ENCODE measurements at regions not wholly inside any gene's neighbourhood (a gene's known extent, or its start where the extent isn't known, plus 50 kb on each side); places are given as distances from the start of the nearest gene placed in this dataset.
A peak's percentile ranks its signal among the peaks of the same experiment; 100 is the strongest.

DNA sequence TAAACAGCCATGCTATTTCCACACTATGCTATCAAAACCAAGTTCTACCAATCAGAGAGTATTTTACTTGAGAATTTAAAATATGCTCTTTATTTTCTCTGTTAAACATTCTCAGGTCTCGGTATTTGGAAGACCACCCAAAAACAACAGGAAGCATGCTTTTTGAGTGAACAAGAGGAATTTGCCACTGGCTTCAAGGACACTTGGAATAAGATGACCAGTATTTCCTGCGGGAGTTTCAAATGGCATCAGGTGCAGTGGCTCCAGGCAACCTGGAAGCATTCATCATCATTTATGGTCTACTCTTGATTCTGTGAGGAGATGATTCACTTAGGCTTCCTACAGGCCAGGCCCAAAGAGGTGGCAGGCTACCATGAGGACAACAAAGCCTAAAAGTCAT is 305.7 kb upstream of the ATP11B start:
- WGBS = 79% methylated on average over 2 of the region's 2 CpGs
- Histone ChIP-seq H3K4me1 (ENCODE audit: control insufficient read depth, insufficient read depth, low read length) (no peaks in the 10 kb centered on the region), H3K4me3 (ENCODE audit: low read length) (no peak overlapping the region), H3K9me3 (ENCODE audit: control insufficient read depth, low read length) (no peaks in the 10 kb centered on the region), H3K27ac (ENCODE audit: low read length) (no peak overlapping the region), H3K27me3 (ENCODE audit: control insufficient read depth, insufficient read depth) (no peaks in the 10 kb centered on the region)
- DNase-seq (no peak), ATAC-seq (no peak)
- intact Hi-C loops (cut with DNase I) = no loop called here

DNA sequence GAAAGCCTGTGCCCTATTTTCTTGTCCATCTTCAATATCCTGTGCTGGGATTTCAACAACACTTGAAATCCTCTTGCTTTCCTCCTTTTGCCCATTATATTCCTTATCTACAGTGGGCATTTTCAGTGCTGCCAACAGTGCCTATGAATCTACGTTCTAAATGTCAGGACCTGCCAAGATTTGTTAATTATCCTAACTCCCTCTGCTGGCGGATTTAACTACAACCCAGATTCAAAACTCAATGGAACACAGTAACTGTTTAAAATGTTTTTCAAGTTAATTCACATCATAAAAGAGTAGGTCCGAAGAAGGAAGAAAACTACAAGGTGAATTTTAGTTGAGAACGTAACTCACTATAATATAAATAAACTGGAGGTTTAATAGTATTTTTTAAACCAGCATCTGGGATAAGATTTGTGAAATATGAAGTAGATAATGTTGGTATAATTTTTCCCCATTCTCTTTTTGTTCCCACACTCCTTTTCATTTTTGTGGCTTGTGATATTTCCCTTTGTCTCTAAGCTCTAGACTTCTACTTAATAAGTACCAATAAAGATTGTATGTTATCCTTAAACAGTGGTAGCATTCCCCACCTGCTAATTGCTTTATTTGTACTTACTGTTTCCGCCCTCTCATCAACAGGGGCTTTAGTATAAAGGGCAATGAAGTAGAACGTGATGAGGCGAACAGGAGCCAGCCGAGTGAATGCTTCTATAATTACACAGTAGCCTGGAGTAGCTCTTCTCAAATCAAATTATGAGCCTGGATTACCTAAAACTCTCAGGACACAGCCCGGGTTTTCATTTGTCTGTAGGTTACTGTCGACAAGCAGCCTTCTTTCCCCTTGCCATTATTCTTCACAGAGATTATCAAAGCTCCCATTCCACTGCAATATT is 302.5 kb upstream of the ATP11B start:
- no peak for ATAC-seq
- Histone ChIP-seq H3K9me3 (ENCODE audit: control insufficient read depth, low read length) (no peaks in the 10 kb centered on the region), H3K4me1 (ENCODE audit: control insufficient read depth, insufficient read depth, low read length) (no peaks in the 10 kb centered on the region), H3K27me3 (ENCODE audit: control insufficient read depth, insufficient read depth) (no peaks in the 10 kb centered on the region), H3K27ac (ENCODE audit: low read length) (no peak overlapping the region), H3K4me3 (ENCODE audit: low read length) (no peak overlapping the region)
- intact Hi-C loops (cut with DNase I) = no loop called here
- WGBS = 50% methylated on average over 10 of the region's 10 CpGs
- DNase-seq = no peak

- Histone ChIP-seq H3K9me3 (ENCODE audit: control insufficient read depth, low read length) (no peaks in the 10 kb centered on the region), H3K4me1 (ENCODE audit: control insufficient read depth, insufficient read depth, low read length) (no peaks in the 10 kb centered on the region), H3K27ac (ENCODE audit: low read length) (no peak overlapping the region), H3K4me3 (ENCODE audit: low read length) (no peak overlapping the region), H3K27me3 (ENCODE audit: control insufficient read depth, insufficient read depth) (no peaks in the 10 kb centered on the region)
- ATAC-seq (no peak), DNase-seq (no peak)
- intact Hi-C loops (cut with DNase I) = no loop called here
- whole genome bisulfite sequencing = 76% methylated on average over 3 of the region's 3 CpGs
Observed at GRCh38 chr3:182491577-182491976, 301.7 kb upstream of the ATP11B start.

GRCh38 chr3:182492536-182492935 is 300.8 kb upstream of the ATP11B start:
- H3K27me3 ChIP-seq (ENCODE audit: control insufficient read depth, insufficient read depth) = no peaks in the 10 kb centered on the region
- H3K27ac ChIP-seq (ENCODE audit: low read length) = no peak overlapping the region
- intact Hi-C loops (cut with DNase I) = no loop called here
- H3K4me3 ChIP-seq (ENCODE audit: low read length) = no peak overlapping the region
- DNase-seq (no peak), ATAC-seq (no peak)
- WGBS = 94% methylated on average over 3 of the region's 3 CpGs
- H3K9me3 ChIP-seq (ENCODE audit: control insufficient read depth, low read length) = no peaks in the 10 kb centered on the region
- H3K4me1 ChIP-seq (ENCODE audit: control insufficient read depth, insufficient read depth, low read length) = no peaks in the 10 kb centered on the region

GRCh38 chr3:182500289-182500688 is 293.0 kb upstream of the ATP11B start:
- no peak for DNase-seq
- H3K9me3 ChIP-seq (ENCODE audit: control insufficient read depth, low read length) = no peaks in the 10 kb centered on the region
- WGBS = 60% methylated on average over 10 of the region's 10 CpGs
- ATAC-seq = no peak
- no peaks in the 10 kb centered on the region for H3K4me1 ChIP-seq (ENCODE audit: control insufficient read depth, insufficient read depth, low read length)
- intact Hi-C loops (cut with DNase I) = no loop called here
- no peak overlapping the region for H3K27ac ChIP-seq (ENCODE audit: low read length)
- no peak overlapping the region for H3K4me3 ChIP-seq (ENCODE audit: low read length)
- no peaks in the 10 kb centered on the region for H3K27me3 ChIP-seq (ENCODE audit: control insufficient read depth, insufficient read depth)

DNA sequence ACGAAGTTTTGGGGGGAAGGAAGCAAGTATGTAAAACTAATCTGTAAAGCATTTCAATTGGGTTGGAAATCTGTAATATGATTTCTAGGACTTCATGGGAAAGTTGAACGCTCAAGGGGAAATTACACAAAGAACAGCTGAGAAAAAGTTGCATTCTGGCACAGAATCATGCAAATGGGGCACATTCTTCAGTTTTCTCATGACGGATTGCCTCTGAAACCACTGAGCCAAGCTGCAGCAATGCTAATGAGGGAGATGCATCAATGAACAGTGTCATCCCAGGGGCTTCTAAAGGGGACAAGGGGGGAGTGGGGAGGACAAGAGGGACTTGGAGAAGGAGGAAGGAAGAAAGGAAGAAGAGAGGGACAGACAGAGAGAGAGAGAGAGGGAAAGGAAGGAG is 291.4 kb upstream of the ATP11B start:
- intact Hi-C loops (cut with DNase I) = no loop called here
- 37% methylated on average over 3 of the region's 3 CpGs for WGBS

GRCh38 chr3:182503401-182503800 is 289.9 kb upstream of the ATP11B start:
- H3K27ac ChIP-seq (ENCODE audit: low read length) = no peak overlapping the region
- ATAC-seq = no peak
- intact Hi-C loops (cut with DNase I) = no loop called here
- H3K4me1 ChIP-seq (ENCODE audit: control insufficient read depth, insufficient read depth, low read length) = no peaks in the 10 kb centered on the region
- DNase-seq = no peak
- H3K9me3 ChIP-seq (ENCODE audit: control insufficient read depth, low read length) = no peaks in the 10 kb centered on the region
- no peaks in the 10 kb centered on the region for H3K27me3 ChIP-seq (ENCODE audit: control insufficient read depth, insufficient read depth)
- H3K4me3 ChIP-seq (ENCODE audit: low read length) = no peak overlapping the region
- 51% methylated on average over 2 of the region's 2 CpGs for WGBS

More for the DNA sequence above, 291.4 kb upstream of the ATP11B start:
- H3K27me3 ChIP-seq (ENCODE audit: control insufficient read depth, insufficient read depth) = no peaks in the 10 kb centered on the region
- ATAC-seq (no peak), DNase-seq (no peak)
- H3K4me3 ChIP-seq (ENCODE audit: low read length) = no peak overlapping the region
- H3K27ac ChIP-seq (ENCODE audit: low read length) = no peak overlapping the region
- no peaks in the 10 kb centered on the region for H3K4me1 ChIP-seq (ENCODE audit: control insufficient read depth, insufficient read depth, low read length)
- no peaks in the 10 kb centered on the region for H3K9me3 ChIP-seq (ENCODE audit: control insufficient read depth, low read length)

- ATAC-seq (no peak), DNase-seq (peak in 1 of 3 donors; percentile 9)
- whole genome bisulfite sequencing = 39% methylated on average over 13 of the region's 13 CpGs
- intact Hi-C loops (cut with DNase I) = no loop called here
- Histone ChIP-seq H3K4me1 (ENCODE audit: control insufficient read depth, insufficient read depth, low read length) (no peaks in the 10 kb centered on the region), H3K27me3 (ENCODE audit: control insufficient read depth, insufficient read depth) (no peaks in the 10 kb centered on the region), H3K27ac (ENCODE audit: low read length) (no peak overlapping the region), H3K9me3 (ENCODE audit: control insufficient read depth, low read length) (no peaks in the 10 kb centered on the region), H3K4me3 (ENCODE audit: low read length) (no peak overlapping the region)
Observed at GRCh38 chr3:182508919-182509711, 284.2 kb upstream of the ATP11B start.

DNA sequence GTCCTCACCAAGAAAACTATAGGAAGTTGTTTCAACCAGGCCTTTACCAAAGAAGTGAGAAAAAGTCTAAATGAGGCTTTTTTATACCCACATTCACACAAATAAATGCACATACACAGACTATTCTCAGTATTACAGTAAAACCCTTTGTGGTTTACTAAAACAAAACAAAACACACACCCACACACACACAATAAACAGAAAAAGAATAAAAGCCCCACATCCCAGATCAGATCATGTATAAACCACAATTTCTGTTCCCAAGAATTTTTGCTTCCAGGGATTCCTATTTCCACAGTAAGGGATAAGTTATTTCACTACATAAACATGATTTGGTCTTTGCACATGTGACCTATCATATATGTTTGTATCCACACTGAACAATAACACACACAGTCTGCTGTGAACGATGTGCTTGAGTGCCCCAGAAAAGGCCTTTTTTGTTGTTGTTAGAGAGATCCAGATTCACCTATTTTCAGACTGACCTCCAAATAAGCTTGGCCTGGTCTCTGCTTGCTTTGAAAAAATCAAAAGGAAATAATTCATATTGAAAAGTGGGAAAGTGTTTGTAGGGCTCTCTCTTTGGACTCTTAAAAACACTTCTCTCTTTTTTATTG is 283.4 kb upstream of the ATP11B start:
- Histone ChIP-seq H3K27ac (ENCODE audit: low read length) (no peak overlapping the region), H3K4me3 (ENCODE audit: low read length) (no peak overlapping the region), H3K4me1 (ENCODE audit: control insufficient read depth, insufficient read depth, low read length) (no peaks in the 10 kb centered on the region), H3K9me3 (ENCODE audit: control insufficient read depth, low read length) (no peaks in the 10 kb centered on the region), H3K27me3 (ENCODE audit: control insufficient read depth, insufficient read depth) (no peaks in the 10 kb centered on the region)
- intact Hi-C loops (cut with DNase I) = no loop called here
- ATAC-seq (no peak), DNase-seq (no peak)
- 61% methylated on average over 1 of the region's 1 CpG for WGBS

GRCh38 chr3:182514236-182514964 is 278.9 kb upstream of the ATP11B start:
- ATAC-seq = no peak
- intact Hi-C loops (cut with DNase I) = no loop called here

More at GRCh38 chr3:182514236-182514964, 278.9 kb upstream of the ATP11B start:
- H3K27ac ChIP-seq (ENCODE audit: low read length) = no peak overlapping the region
- H3K4me3 ChIP-seq (ENCODE audit: low read length) = no peak overlapping the region
- no peak for DNase-seq
- H3K27me3 ChIP-seq (ENCODE audit: control insufficient read depth, insufficient read depth) = no peaks in the 10 kb centered on the region
- H3K4me1 ChIP-seq (ENCODE audit: control insufficient read depth, insufficient read depth, low read length) = no peaks in the 10 kb centered on the region
- WGBS = 65% methylated on average over 5 of the region's 5 CpGs
- no peaks in the 10 kb centered on the region for H3K9me3 ChIP-seq (ENCODE audit: control insufficient read depth, low read length)
